ENCODE measurements at regions not wholly inside any gene's neighbourhood (a gene's known extent, or its start where the extent isn't known, plus 50 kb on each side); places are given as distances from the start of the nearest gene placed in this dataset.
"Not testable (repeated sequence)": the region's sequence is repeated elsewhere in the genome, so short reads cannot be mapped to it uniquely, and the experiment has no call there.

DNA sequence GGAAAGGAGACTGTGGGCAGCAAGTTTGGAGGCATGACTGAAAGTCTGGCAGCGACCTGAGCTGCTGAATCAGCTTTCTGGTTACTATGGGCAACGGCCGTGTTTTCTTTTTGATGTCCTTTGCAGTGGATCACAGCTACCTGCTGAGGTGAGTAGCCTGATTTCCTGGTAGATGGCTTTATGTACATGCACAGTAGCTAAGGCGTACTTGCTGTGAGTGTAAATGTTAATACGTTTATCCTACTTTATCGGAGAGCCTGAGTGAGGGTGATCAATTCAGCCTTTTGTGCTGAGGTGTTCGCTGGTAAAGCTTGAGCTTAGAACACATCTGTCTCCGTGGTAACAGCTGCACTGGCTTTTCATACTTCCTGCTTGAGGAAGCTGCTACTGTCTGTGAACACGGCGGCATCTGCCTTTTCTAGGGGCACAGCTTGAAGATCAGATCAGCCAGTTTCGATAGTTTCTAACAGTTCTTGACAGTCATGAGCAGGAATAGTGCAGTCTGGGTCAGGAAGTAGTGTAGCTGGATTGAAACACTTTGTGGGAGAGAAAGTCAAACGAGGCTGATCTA is 129.6 kb downstream of the ART5 start:
- TF ChIP-seq, protein P1, sequence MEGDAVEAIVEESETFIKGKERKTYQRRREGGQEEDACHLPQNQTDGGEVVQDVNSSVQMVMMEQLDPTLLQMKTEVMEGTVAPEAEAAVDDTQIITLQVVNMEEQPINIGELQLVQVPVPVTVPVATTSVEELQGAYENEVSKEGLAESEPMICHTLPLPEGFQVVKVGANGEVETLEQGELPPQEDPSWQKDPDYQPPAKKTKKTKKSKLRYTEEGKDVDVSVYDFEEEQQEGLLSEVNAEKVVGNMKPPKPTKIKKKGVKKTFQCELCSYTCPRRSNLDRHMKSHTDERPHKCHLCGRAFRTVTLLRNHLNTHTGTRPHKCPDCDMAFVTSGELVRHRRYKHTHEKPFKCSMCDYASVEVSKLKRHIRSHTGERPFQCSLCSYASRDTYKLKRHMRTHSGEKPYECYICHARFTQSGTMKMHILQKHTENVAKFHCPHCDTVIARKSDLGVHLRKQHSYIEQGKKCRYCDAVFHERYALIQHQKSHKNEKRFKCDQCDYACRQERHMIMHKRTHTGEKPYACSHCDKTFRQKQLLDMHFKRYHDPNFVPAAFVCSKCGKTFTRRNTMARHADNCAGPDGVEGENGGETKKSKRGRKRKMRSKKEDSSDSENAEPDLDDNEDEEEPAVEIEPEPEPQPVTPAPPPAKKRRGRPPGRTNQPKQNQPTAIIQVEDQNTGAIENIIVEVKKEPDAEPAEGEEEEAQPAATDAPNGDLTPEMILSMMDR (IDR thresholded peaks at IDR 0.05), result not testable (repeated sequence)
- not testable (repeated sequence) for TF ChIP-seq POLR2AphosphoS5 (IDR thresholded peaks at IDR 0.05); POLR2A (IDR thresholded peaks at IDR 0.05; ENCODE audit: low read depth); EP300 (IDR thresholded peaks at IDR 0.05)

Data from esophagus muscularis mucosa (tissue), 4 donors.